Right ventricle myocardium inferior (tissue), 1 donor: ENCODE measurements at regions not wholly inside any gene's neighbourhood (a gene's known extent, or its start where the extent isn't known, plus 50 kb on each side); places are given as distances from the start of the nearest gene placed in this dataset.
A peak's percentile ranks its signal among the peaks of the same experiment; 100 is the strongest.

ENCODE experiments used
- ATAC-seq: fragments of 200-7000 bp; cut with Tn5 transposase; one replicate; pipeline ENCODE4 v1.9.1; 2020; ENCODE audit warnings: mild to moderate bottlenecking, moderate library complexity
- DNase-seq: peaks from one replicate; pipeline ENCODE4 v3.0.0; 2021; ENCODE audit errors: missing footprints
- intact Hi-C: fragments of 100-400 bp; cut with DNase I; formaldehyde crosslinking; loops from one replicate; pipeline ENCODE4 v1.11.0; 2022
- donor health status: DM: no; HTN: yes; CAD: no; lungs with severe emphysema.

GRCh38 chr13:29713839-29714238 is 118.4 kb upstream of the SLC7A1 start:
- intact Hi-C loops: no loop called here
- no peak for ATAC-seq

GRCh38 chr13:29711776-29712175 is 116.3 kb upstream of the SLC7A1 start:
- intact Hi-C loops: no loop called here
- ATAC-seq: no peak
- DNase-seq: no peak

More at GRCh38 chr13:29713839-29714238, 118.4 kb upstream of the SLC7A1 start:
- no peak for DNase-seq

DNA sequence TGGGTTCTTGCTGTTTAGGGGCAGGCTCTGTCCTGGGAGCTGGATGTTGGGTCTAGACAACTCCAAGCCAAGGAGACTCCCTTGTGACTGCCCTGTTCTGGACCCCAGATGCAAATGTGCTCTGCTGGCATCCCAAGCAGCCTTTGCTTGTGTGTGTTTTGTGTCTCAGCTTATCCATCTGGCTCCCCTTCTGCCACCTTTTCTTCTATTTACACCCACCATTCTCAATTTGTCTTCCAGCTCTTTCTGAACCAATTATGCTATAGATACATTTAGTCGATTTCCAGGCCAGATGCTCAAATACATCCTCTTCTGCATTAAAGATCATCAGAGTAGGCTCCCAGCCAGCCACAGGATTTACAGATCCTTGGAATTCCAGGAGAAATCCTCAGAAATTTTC is 115.0 kb upstream of the SLC7A1 start:
- DNase-seq: no peak
- ATAC-seq: no peak
- intact Hi-C loops: no loop called here

DNA sequence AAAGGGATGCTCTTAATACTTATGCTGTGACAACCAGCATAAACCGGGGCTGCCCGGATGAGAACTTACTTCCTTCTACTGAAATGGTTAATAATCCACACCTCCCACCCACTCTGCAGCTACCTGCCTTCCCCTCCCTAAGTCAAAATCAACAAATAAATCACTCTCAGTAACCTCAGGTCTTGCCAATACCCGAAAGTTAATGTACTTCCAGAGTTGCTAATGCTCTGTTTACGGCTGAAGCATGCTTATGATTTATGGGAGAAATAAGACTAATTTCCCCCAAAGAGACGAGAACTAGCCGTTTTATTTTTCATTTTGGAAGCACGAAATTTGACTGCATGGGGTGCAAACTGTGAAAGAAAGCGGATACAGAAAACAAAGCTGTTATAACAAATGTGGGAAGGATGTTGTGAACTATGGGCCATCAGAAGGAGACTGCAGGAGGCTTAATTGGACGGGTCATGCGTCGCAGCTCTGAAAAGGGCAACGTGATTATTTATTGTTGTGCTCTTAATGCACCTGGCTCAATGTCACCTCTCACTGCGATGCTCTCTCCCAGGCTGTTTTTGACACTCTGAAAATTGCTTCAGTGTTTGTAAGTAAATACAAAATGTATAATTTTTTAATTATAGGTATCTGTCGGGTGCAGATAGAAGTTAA is 114.0 kb upstream of the SLC7A1 start:
- no peak for ATAC-seq
- no peak for DNase-seq
- intact Hi-C loops: no loop called here

DNA sequence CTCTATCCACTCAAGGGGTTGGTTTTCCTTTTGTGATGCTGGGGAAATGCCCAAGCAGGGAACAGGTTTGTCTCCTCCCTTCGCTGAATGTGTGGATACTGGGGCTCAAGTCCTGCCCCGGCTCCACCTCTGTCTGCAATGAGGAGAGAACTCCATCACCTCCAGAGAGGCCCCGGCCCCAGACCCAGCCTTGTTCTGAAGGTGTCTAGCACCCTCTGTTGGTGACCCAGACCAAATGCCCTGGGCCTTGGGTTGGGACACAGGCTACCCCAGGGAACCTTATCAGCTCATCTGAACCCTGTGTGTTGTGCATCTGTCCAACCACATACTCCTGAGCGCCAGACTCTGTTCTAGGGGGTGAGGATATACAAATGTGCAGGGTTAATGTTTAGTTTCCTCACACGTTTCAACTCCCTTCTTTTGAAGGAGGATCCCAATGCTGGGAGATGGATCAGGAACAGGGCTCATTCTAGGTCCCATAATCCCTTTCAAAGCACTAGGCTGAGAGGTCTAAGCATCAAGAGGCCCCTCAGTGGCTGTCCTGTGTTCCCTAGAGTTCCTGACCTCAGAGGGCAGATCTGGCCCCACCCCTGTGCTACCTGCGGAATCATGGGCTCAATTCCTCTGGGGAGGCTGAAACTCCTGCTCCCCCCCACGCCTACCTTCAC is 112.5 kb upstream of the SLC7A1 start:
- intact Hi-C loops: loop anchor here (1.0 kb wide), 1 partner anchor 200 kb away; no protein-coding TSS in a partner anchor
- ATAC-seq (peak; percentile 42), DNase-seq (peak; percentile 67)

GRCh38 chr13:29706923-29707322 is 111.4 kb upstream of the SLC7A1 start:
- intact Hi-C loops: no loop called here
- DNase-seq (no peak), ATAC-seq (no peak)

GRCh38 chr13:29704648-29705047 is 109.2 kb upstream of the SLC7A1 start:
- ATAC-seq: peak; percentile 76
- DNase-seq: no peak
- intact Hi-C loops: no loop called here

GRCh38 chr13:29703421-29703820 is 107.9 kb upstream of the SLC7A1 start:
- ATAC-seq (no peak), DNase-seq (no peak)
- intact Hi-C loops: no loop called here

GRCh38 chr13:29702912-29703351 is 107.4 kb upstream of the SLC7A1 start:
- no peak for DNase-seq
- intact Hi-C loops: no loop called here
- ATAC-seq: peak; percentile 79

DNA sequence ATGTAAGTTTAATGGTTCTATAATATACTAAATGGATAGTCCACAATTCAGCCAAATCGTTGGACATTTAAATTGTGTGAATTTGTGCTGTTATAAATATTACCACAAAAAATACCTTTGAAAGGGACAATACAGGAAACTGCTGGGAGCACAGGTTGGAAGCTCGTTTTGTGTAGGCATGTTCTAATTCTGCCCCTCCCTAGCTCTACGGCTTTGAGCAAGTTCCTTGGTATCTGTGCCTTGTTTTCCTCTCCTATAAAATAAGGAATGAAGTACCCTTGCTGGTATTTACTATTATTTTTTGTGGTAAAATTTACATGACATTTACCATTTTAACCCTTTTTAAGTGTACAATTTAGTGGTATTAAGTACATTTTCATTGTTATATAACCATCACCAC is 102.6 kb upstream of the SLC7A1 start:
- intact Hi-C loops: no loop called here
- DNase-seq: no peak

GRCh38 chr13:29696606-29697005 is 101.1 kb upstream of the SLC7A1 start:
- intact Hi-C loops: no loop called here
- no peak for DNase-seq
- no peak for ATAC-seq

More for the DNA sequence above, 102.6 kb upstream of the SLC7A1 start:
- no peak for ATAC-seq

DNA sequence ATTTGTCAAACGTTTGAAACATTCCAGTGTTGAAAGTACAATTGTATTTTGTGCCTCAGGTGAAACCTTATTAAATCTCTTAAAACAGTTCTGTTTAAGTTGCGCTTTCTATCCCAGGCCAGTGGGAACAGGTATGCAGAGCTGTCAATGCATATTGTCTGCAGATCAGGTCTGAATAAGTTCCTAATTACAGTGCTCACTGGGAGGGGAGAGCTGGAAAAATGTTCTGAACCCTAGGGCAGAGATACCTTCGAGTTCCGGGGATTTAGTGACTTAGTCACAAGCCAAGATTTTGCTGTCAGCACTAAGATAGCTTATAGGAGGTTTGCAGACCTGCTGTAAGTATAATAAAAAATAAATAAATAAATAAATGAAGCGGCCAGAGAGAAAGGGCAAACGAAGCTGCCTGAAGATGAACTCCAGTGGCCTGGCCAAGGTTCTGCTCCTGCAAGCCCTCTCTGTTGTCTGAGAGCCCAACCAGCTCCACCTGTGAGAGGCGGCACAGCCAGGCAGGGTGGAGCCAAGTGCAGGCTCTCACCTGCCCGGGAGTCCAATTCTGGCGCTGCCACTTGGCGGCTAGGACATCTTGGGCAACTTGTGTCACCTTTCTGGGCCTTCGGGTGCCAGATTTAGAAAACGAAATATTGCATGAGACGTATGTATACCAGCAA is 97.9 kb upstream of the SLC7A1 start:
- DNase-seq: no peak
- no peak for ATAC-seq
- intact Hi-C loops: no loop called here

DNA sequence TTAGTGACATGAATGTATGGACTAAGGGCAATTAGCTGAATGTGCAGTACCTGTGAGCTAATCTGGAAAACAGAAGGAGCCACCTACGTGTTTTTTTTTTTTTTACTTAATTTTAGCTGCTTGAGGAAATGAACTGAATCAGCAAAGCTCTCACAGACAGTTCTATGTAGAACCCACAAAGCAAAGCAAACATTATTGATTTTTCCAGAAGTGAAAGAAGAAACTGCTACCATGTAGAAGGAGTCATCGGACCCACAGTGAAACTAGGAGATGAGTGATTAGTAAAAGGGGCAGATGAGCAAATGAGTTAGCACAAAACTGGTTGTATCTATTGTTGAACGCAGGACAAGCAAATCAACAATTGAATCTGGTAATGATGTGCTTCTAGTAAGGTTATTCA is 94.1 kb upstream of the SLC7A1 start:
- DNase-seq (no peak), ATAC-seq (no peak)
- intact Hi-C loops: loop anchor here (5.0 kb wide), 1 partner anchor 182 kb away; no protein-coding TSS in a partner anchor

DNA sequence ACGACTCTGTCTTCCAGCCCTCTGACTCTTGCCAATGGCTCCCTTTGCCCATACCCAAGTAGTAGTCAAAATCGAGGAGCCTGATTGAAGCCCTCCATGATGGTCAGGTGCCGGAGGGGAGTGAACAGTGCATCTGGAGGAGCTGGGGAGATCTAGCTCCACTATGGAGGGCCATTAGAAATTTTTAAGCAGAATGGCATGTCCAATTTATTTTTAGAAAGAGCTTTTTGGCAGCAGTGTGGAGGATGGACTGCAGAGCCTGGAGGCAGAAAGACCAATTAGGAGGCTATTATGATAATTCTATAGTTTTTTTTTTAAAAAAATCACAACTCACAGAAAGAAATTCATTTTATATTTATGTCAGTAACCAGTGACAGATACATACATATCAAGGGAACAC is 92.7 kb upstream of the SLC7A1 start:
- intact Hi-C loops: loop anchor here (5.0 kb wide), 1 partner anchor 181 kb away; no protein-coding TSS in a partner anchor
- DNase-seq: no peak

DNA sequence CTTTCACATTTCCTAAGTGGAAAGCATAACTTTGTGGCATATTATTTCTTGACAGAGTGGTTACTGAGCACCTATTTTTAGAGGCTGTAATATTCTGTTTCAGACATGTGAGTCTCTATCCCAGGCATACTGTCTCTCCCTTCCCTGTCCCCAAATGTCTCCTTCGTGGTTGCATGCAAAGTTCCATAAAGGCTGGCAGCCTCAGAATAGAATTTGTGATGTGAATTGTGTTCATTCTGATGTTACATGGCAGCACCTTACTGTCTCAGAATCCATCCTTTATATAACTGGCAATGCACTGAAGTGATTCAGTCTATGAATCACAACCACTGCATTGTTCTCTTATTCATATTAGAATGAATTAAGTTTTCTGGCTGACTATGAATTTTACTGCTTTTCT is 89.0 kb upstream of the SLC7A1 start:
- DNase-seq (no peak), ATAC-seq (peak; percentile 30)
- intact Hi-C loops: no loop called here

More for the DNA sequence above, 92.7 kb upstream of the SLC7A1 start:
- ATAC-seq: peak; percentile 56

DNA sequence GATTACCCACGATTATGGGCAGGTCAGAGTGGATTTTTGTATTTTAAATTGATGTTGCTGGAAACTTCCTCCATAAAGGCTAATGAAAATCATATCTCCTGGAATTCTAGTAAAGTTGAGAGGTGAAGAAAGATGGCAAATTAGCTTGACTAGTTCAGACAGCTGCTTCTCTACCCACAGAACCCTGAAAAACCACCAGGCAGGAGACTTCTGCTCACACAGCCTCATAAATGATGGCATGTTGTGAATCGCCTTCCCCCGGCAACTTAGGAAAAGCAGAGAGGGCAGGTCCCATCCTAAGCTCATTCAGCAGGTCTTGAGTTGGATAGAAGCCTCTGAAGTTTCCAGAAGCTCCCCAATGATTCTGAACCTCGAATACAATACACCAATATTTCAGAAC is 87.6 kb upstream of the SLC7A1 start:
- intact Hi-C loops: no loop called here
- DNase-seq: no peak

GRCh38 chr13:29681864-29682263 is 86.4 kb upstream of the SLC7A1 start:
- intact Hi-C loops: no loop called here
- ATAC-seq (no peak), DNase-seq (no peak)

More for the DNA sequence above, 87.6 kb upstream of the SLC7A1 start:
- ATAC-seq: no peak

GRCh38 chr13:29679396-29680053 is 84.0 kb upstream of the SLC7A1 start:
- ATAC-seq (peak; percentile 76), DNase-seq (no peak)
- intact Hi-C loops: no loop called here

DNA sequence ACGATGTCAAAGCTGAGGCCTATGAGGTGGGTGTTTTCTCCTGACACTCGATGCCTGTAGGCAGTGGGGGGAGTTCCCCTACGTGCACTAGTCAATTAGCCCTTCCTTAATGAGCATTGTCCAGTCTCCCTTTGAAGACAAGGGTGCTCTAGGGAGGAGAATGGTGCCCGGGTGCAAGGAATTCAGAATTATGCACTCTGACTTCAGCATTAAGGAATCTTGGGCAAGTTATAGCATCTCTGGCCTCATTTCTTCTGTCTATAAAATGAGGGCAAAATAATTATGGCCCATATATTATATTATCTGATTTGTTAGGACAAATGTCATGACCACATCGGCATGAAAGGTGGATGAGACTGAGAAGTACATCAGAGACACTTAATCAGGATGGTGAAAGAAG is 82.1 kb upstream of the SLC7A1 start:
- no peak for ATAC-seq
- no peak for DNase-seq

More for the DNA sequence above, 82.1 kb upstream of the SLC7A1 start:
- intact Hi-C loops: no loop called here
